ENCODE measurements at regions not wholly inside any gene's neighbourhood (a gene's known extent, or its start where the extent isn't known, plus 50 kb on each side); places are given as distances from the start of the nearest gene placed in this dataset.

DNA sequence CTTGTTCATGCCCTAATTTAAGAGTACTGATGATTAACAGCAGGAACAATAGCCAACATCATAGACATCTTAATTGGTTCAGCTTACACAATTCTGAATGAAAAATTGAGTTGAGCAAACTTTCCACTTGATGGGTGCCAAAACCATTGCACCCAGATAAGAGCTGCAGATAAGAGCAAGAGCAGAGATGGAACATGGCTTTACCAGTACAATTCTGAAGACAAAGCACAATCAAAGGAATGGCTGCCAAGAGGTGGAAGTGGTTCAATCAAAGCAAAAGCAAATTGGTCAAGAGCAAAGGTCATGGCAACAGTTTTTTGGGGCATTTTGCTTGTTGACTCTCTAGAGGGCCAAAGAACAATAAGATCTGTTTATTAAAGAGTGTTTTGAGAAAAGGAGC is 65.6 kb upstream of the ATP5MC3 start:
- TF ChIP-seq CTCF (conservative IDR thresholded peaks at IDR 0.05) (no peak), ZFX (IDR thresholded peaks at IDR 0.05) (no peak)

Data from C4-2B (cell line).